ENCODE measurements at regions not wholly inside any gene's neighbourhood (a gene's known extent, or its start where the extent isn't known, plus 50 kb on each side); places are given as distances from the start of the nearest gene placed in this dataset.

DNA sequence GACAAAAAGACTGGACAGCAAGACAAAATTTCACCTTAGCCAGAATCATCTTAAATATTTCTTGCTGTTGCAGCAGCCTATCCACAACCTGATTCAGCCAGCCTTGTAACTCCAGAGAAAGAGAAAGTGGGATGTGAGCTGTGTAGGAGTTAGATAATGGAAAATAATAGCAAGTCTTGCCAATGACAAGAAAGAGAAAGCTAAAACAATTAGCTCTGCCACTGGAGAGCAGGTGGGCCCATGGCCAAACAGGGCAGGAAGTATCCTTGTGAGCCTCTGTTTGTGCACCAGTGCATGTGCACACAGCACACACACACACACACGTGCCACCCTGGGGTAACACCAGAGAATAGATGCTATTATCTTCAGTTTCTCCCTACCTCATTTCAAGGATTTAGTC is 106.0 kb upstream of the CCDC196 start:
- DNase-seq (ENCODE audit: low read depth in 4 of 4, low spot score in 2 of 4) = no peak

- DNase-seq (ENCODE audit: low read depth in 4 of 4, low spot score in 2 of 4) = no peak
These were observed 104.4 kb upstream of the CCDC196 start for GRCh38 chr14:66381755-66382154.

GRCh38 chr14:66383257-66383656 is 102.9 kb upstream of the CCDC196 start:
- DNase-seq (ENCODE audit: low read depth in 4 of 4, low spot score in 2 of 4) = no peak

DNA sequence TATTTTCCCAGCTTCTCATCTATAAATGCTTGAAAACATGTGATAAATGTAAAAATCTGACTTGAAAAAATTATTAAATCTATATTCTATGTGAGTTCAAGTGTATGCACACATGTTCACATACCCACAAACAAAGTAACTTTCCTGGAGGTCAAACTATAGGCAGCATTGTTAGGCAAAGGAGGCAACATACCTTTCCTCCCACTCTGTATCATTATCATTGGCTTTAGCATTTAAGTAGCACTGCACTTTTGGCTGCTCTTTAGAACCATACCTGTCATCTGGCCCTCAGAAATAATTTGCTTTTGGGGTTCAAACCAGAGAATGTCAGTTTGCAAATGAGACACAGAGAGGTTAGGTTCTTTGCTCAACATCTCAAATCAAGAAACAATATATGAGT is 102.4 kb upstream of the CCDC196 start:
- no peak for DNase-seq (ENCODE audit: low read depth in 4 of 4, low spot score in 2 of 4)

DNA sequence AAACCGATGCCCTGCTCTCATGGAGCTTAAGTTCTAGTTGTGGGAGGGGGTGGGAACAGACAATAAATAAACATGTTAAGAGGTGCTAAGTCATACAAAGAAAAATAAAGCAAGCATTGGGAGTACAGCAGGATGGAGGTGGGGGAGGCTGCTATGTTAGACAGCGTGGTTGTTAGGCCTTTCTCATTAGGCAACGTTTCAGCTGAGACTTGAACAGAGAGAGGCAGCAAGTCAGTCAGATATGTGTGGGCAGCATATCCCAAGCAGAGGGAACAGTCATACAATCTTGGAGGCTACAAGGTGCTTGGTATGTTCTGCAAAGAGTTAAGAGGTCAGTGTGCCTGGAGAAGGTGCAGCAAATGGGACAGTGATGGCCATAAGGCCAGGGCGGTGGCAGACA is 97.7 kb upstream of the CCDC196 start:
- no peak for DNase-seq (ENCODE audit: low read depth in 4 of 4, low spot score in 2 of 4)

- DNase-seq (ENCODE audit: low read depth in 4 of 4, low spot score in 2 of 4) = no peak
These were observed 96.7 kb upstream of the CCDC196 start for GRCh38 chr14:66389481-66389880.

DNA sequence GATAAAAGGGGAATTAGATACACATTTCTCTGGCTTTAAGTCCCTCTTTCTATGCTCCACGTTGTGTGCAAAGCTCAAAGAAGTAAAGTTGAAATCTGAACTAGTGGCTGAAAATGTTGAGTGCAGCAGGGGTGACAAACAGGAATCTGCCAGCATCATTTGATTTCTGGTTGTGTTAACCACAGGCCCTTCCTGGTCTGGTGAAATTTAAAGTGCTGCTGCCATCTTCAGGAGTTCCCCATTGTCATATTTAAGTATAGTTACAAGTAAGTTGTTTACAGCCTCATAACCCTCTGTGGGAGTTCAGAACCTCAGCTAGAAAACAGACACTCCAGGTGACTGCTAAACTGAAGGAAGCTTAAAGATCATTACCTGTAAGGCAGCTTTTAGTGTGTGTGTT is 90.9 kb upstream of the CCDC196 start:
- no peak for DNase-seq (ENCODE audit: low read depth in 4 of 4, low spot score in 2 of 4)

DNA sequence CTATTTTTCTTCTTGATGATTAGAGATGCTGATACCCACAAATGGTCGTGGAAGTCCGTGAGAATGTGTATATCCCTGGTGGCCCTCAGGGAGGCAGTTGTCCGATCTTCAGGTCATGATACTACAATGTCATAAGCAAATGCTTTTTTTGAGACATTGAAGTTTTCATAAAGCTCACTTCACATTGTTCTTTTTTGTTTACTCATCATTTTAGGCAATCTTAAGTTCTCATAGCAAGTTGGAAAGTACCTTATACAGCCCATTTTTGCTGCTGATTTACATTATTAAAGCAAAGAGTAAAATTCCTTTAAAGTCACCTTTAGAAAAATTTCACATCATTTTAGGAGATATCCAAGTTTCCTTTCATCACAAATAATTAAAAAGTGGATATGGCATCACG is 90.0 kb upstream of the CCDC196 start:
- DNase-seq (ENCODE audit: low read depth in 4 of 4, low spot score in 2 of 4) = no peak

DNA sequence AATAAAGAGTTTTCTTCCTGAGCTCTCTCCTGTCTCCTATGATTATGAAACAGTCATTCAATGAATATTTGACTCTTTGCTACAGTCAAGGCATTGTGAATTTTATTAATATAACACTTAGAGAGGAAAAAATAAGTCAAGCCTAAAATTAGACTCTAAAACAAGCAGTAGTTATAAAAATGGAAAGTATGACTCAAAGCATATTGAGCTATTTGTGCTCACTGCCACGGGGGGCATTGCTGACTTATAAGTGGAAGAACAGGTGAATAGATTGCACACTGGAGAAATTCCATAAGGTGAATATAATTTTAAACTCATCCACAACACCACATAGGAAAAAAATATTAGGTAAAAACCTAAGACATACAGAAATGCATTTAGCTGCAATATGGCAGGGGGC is 87.7 kb upstream of the CCDC196 start:
- DNase-seq (ENCODE audit: low read depth in 4 of 4, low spot score in 2 of 4) = no peak

GRCh38 chr14:66401449-66402095 is 84.6 kb upstream of the CCDC196 start:
- DNase-seq (ENCODE audit: low read depth in 4 of 4, low spot score in 2 of 4) = no peak

DNA sequence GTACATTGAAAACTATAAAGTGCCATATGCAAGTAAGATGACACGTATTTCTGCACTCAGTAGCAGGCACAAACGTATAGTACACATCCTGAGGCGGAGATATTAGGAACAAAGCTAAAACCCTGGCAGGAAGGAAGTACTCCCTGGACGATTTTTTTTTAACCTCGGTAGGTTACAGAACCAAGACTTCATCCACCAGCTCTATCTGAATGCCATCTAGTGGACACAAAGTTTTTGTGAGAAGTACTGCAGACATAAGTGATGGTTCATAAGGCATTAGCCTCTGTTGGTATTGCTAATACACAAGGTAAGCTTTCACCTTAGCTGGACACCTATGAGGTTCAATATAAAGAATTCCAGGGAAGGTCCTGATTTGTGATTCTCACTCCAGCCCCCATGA is 83.0 kb upstream of the CCDC196 start:
- DNase-seq (ENCODE audit: low read depth in 4 of 4, low spot score in 2 of 4) = no peak

DNA sequence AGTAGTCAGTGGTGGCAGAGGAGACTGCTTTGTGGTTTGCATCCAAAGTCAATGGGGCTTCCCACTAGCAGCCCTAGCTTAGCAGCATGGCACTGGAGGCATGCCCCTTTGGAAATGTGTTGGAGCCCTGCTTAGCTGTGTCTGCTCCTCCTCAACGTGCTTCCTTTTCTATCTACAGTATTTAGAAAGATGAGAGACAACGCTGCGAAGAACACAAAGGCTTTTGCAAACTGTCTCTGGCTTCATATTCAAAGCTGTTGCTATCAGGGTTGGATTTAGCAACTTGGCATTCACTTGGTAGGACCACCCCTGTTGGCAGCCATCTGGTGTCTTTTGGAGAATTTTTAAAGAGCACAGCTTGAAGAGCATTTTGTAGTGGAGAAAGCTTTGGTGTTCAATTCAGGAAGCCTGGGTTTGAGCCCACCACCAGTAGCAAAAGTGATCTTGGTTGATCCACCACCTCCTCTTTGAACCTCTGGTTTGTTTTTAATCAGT is 82.1 kb upstream of the CCDC196 start:
- DNase-seq (ENCODE audit: low read depth in 4 of 4, low spot score in 2 of 4) = no peak

GRCh38 chr14:66405158-66405557 is 81.0 kb upstream of the CCDC196 start:
- DNase-seq (ENCODE audit: low read depth in 4 of 4, low spot score in 2 of 4) = no peak

DNA sequence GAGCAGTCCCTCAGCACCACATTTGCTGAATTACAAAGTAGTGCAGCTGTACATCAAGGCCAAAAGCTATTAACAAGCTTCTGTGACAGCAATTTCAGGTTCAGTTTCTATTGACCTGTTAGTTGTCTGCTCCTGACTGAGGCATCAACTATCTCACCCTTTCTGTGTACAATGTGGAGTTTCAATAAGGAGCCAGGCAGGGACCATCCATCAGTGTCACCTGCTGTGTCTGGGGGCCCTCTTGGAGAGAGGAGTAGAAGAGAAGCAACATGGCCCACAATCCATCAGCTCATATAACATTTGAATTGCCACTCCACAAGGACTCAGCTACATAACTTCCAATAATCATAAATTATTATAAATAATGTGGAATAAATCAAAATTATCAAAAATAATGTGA is 72.3 kb upstream of the CCDC196 start:
- DNase-seq (ENCODE audit: low read depth in 4 of 4, low spot score in 2 of 4) = no peak

DNA sequence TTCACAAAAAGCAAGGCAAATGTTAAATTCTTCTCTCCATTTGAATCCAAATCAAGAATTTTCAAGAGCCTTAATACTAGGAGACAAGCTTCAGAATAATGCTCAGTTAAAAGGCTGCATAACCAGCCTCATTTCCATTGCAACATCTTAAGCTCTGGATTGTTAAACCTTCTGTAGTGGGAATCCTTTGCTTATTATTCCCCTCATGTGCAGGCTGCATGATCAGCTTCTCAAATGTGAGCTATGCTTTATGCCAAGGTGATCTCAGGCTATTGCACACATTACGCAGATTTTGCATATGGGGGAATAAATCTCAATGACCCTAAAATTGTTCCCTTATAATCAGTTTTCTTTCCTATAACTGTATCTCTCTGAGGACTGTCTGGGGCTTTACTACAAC is 71.7 kb upstream of the CCDC196 start:
- no peak for DNase-seq (ENCODE audit: low read depth in 4 of 4, low spot score in 2 of 4)

DNA sequence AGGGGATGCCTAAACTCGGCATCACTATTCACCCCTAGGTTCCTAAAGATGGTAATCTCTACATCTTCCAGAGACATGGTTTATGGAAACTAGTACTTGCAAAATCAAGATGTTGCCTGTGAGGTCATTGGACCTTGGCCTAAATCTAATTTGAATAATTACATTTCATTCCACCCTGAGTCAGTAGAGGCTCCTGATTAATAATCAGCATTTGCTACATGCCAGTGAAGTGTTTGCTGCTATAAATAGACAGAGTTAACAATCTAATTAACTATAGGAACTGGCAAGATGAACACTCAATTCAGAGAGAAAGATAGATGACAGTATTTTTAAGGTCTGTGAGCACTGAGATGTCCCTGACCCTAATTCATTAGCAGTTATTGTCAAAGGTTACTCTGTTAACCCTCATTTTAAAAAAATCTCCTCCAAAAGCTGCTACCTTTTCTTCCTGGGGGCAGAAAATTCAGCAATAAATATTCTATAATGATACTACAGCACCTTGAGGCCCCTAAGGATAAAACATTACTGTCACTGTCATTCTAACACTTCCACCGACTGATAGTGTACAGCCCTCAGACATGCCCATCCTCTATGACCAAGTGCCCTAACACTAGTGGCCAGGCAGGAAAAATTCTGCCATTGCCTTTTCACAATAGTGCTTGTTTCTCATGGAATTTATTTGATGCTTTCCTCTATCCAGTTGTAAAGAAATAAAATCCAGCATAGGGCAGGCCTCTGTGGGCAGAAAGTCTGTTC is 65.7 kb upstream of the CCDC196 start:
- DNase-seq (ENCODE audit: low read depth in 4 of 4, low spot score in 2 of 4) = no peak

DNA sequence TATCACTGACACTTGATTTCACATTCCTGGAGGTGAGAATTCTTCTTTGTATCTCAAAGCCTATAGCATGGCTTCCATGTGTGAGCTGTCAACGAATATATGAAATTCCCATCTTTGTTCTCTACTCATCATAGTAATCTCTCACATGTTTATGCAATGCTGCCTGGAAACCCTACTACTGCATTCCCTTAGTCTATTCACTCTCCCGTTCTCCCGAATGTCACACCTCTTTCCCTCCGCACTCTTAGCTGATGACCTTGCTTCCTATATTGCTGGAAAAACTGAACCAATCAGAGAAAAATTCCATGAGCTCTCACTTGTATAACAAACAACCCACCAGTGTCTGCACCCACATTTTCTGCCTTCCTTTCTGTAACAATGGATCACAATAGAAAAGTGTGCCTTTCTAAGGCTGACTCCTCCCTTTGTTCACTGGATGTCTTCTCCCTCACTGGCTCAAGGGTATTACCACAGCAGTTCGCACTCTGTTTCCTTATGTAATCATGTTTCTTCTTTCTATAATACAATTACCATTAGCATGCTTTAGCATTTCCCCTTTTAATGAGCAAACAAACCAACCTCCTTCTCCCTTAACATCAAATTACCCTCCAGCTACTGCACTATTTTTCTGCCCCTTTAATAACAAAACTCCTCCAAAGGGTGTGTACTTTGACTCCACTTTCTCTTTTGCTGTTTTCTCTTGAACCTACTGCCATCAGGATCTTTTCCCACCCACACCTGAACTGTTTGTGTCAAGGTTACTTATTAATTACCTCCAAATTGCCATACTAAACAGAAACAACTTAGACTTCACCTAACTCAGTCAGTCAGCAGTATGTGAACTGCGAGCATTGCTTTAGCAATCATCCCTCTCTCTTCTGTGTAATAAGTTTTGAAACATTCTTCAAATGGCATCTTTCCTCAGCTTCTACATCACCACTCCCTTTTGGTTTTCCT is 63.9 kb upstream of the CCDC196 start:
- DNase-seq (ENCODE audit: low read depth in 4 of 4, low spot score in 2 of 4) = no peak

DNA sequence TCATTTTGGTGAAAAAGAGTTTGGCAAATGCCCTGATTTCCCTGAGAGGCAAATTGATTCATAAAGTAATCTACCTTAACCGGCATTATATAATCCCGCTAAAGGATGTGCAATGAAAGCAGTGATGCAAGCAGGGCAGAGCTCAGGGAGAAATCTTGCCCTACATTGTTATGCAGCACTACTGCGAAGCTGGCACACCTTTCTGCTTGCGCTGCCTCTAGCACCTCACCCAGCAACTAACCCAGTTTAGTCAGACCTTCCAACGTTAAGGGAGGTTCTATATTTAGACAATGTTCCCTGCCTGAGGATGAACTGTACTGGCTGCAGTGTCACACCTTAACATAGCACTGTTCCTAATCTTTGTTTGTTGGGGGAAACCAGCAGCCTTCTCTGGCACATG is 60.8 kb upstream of the CCDC196 start:
- DNase-seq (ENCODE audit: low read depth in 4 of 4, low spot score in 2 of 4) = no peak

GRCh38 chr14:66426451-66426850 is 59.7 kb upstream of the CCDC196 start:
- no peak for DNase-seq (ENCODE audit: low read depth in 4 of 4, low spot score in 2 of 4)

DNA sequence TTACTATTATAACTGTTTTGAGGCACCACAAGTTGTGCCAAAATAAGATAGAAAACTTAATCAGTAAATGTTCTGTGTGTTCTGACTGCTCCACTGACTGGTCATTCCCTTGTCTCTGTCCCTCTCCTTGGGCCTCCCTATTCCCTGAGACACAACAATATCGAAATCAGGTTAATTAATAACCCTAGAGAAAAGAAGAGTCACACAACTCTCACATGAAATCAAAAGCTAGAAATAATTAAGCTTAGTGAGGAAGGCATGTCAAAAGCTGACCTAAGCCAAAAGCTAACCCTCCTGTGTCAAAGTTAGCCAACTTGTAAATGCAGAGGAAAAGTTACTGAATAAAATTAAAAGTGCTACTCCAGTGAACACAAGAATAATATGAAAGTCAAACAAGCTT is 53.8 kb upstream of the CCDC196 start:
- DNase-seq (ENCODE audit: low read depth in 4 of 4, low spot score in 2 of 4) = no peak

DNA sequence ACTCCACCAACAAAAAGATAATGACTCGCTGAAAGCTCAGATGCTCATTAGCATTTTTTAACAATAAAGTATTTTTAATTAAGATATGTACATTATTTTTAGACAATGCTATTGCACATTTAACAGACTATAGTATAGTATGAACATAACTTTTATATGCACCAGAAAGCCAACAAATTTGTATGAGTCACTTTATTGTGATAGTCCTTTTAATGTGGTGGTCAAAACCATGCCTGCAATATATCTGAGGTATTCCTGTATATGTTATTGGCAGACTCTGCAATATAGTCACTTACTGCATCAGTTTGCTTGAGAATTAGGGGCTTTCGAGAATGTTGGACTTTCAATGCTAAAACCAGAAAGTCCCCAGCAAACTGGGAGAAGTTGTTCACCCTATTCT is 51.7 kb upstream of the CCDC196 start:
- no peak for DNase-seq (ENCODE audit: low read depth in 4 of 4, low spot score in 2 of 4)

All from left renal cortex interstitium (tissue), 4 donors.